Mesenchymal stem cell (in vitro differentiated cells and primary cell): ENCODE measurements at regions not wholly inside any gene's neighbourhood (a gene's known extent, or its start where the extent isn't known, plus 50 kb on each side); places are given as distances from the start of the nearest gene placed in this dataset.
A peak's percentile ranks its signal among the peaks of the same experiment; 100 is the strongest.

Source experiments
- DNase-seq: peaks from one replicate; pipeline ENCODE4 v3.0.0-alpha.2; 2013
- H2AFZ ChIP-seq: one replicate; pipeline ENCODE4 v1.6.1; 2013; ENCODE audit warnings: low read depth, mild to moderate bottlenecking, control low read depth, inconsistent platforms, low read length, moderate library complexity
- H2AK5ac ChIP-seq: 2 replicates; pipeline ENCODE4 v1.6.1; 2013; ENCODE audit warnings: low read length, moderate library complexity, mild to moderate bottlenecking, inconsistent platforms; ENCODE audit not compliant: severe bottlenecking
- H2BK120ac ChIP-seq: one replicate; pipeline ENCODE4 v1.6.1; 2013; ENCODE audit warnings: low read depth, mild to moderate bottlenecking, inconsistent platforms, low read length, moderate library complexity
- H2BK12ac ChIP-seq, 2 experiments: one replicate each; pipeline ENCODE4 v1.6.1; 2013; ENCODE audit warnings: inconsistent platforms in 2 of 2, low read length in 2 of 2, mild to moderate bottlenecking in 2 of 2, moderate library complexity in 2 of 2, control low read depth in 1 of 2
- H2BK15ac ChIP-seq: one replicate; pipeline ENCODE4 v1.6.1; 2013; ENCODE audit warnings: mild to moderate bottlenecking, low read depth, inconsistent platforms; ENCODE audit not compliant: poor library complexity, severe bottlenecking
- H2BK5ac ChIP-seq: 2 replicates; pipeline ENCODE4 v1.6.1; 2013; ENCODE audit warnings: low read depth, mild to moderate bottlenecking, low read length, control low read depth, inconsistent platforms; ENCODE audit not compliant: poor library complexity, severe bottlenecking
- H3K14ac ChIP-seq, 2 experiments: one replicate each; pipeline ENCODE4 v1.6.1; 2013; ENCODE audit warnings: inconsistent platforms in 2 of 2, low read length in 2 of 2, control low read depth in 1 of 2, mild to moderate bottlenecking in 1 of 2, moderate library complexity in 1 of 2
- H3K18ac ChIP-seq, 2 experiments: one replicate each; pipeline ENCODE4 v1.6.1; 2013; ENCODE audit warnings: inconsistent platforms in 2 of 2, low read length in 2 of 2, control low read depth in 1 of 2, low read depth in 1 of 2, mild to moderate bottlenecking in 1 of 2
- H3K23ac ChIP-seq, 2 experiments: one replicate each; pipeline ENCODE4 v1.6.1; 2013; ENCODE audit warnings: inconsistent platforms in 2 of 2, low read length in 2 of 2, mild to moderate bottlenecking in 2 of 2, moderate library complexity in 2 of 2, control low read depth in 1 of 2
- H3K27ac ChIP-seq: 2 replicates; pipeline ENCODE4 v1.5.1; 2013; ENCODE audit warnings: mild to moderate bottlenecking, moderate library complexity, low read length, control low read depth, inconsistent platforms; ENCODE audit not compliant: poor library complexity, severe bottlenecking
- H3K27me3 ChIP-seq, 2 experiments: 2 replicates each; pipeline versions ENCODE4 v1.6.1 to v1.7.0; 2013; ENCODE audit warnings: low read length in 2 of 2, mild to moderate bottlenecking in 2 of 2, moderate library complexity in 2 of 2, control low read depth in 1 of 2, inconsistent platforms in 1 of 2; ENCODE audit not compliant: control insufficient read depth in 1 of 2, insufficient read depth in 1 of 2
- H3K36me3 ChIP-seq, 2 experiments: 2 replicates each; pipeline versions ENCODE4 v1.6.1 to v1.7.0; 2013; ENCODE audit warnings: low read length in 2 of 2, control low read depth in 1 of 2, inconsistent platforms in 1 of 2, low read depth in 1 of 2, mild to moderate bottlenecking in 1 of 2; ENCODE audit not compliant: insufficient read depth in 2 of 2, control insufficient read depth in 1 of 2
- H3K4ac ChIP-seq, 2 experiments: one replicate each; pipeline ENCODE4 v1.6.1; 2013; ENCODE audit warnings: inconsistent platforms in 2 of 2, low read length in 2 of 2, mild to moderate bottlenecking in 2 of 2, moderate library complexity in 2 of 2, control low read depth in 1 of 2, low read depth in 1 of 2
- H3K4me1 ChIP-seq: 2 replicates; pipeline ENCODE4 v1.6.1; 2013; ENCODE audit warnings: low read depth, low read length, control low read depth; ENCODE audit not compliant: control insufficient read depth, insufficient read depth
- H3K4me2 ChIP-seq: 2 replicates; pipeline ENCODE4 v1.6.1; 2013; ENCODE audit warnings: low read length, mild to moderate bottlenecking, inconsistent platforms; ENCODE audit not compliant: poor library complexity, severe bottlenecking
- H3K4me3 ChIP-seq, 2 experiments: 2 replicates each; pipeline versions ENCODE4 v1.5.1 to v1.7.0; 2013; ENCODE audit warnings: low read length in 2 of 2, mild to moderate bottlenecking in 2 of 2, control low read depth in 1 of 2, low read depth in 1 of 2; ENCODE audit not compliant: insufficient read depth in 1 of 2
- H3K79me1 ChIP-seq: replicated peaks from 2 replicates; pipeline ENCODE4 v1.6.1; 2013; ENCODE audit warnings: mild to moderate bottlenecking, control low read depth, low read length, inconsistent platforms; ENCODE audit not compliant: poor library complexity, severe bottlenecking
- H3K9ac ChIP-seq: 2 replicates; pipeline ENCODE4 v1.7.0; 2013; ENCODE audit warnings: mild to moderate bottlenecking, low read length, moderate library complexity
- H3K9me3 ChIP-seq: 2 replicates; pipeline ENCODE4 v1.7.0; 2013; ENCODE audit warnings: mild to moderate bottlenecking, low read length; ENCODE audit not compliant: control insufficient read depth
- H4K8ac ChIP-seq: one replicate; pipeline ENCODE4 v1.6.1; 2013; ENCODE audit warnings: inconsistent platforms, mild to moderate bottlenecking, low read length, moderate library complexity
- H4K91ac ChIP-seq: one replicate; pipeline ENCODE4 v1.6.1; 2013; ENCODE audit warnings: mild to moderate bottlenecking, low read length, inconsistent platforms
- WGBS: methylation state at CpG from one replicate; pipeline ENCODE4 v1.1.7; 2013; ENCODE audit warnings: mixed read lengths; 5-methylcytosine and 5-hydroxymethylcytosine counted together

DNA sequence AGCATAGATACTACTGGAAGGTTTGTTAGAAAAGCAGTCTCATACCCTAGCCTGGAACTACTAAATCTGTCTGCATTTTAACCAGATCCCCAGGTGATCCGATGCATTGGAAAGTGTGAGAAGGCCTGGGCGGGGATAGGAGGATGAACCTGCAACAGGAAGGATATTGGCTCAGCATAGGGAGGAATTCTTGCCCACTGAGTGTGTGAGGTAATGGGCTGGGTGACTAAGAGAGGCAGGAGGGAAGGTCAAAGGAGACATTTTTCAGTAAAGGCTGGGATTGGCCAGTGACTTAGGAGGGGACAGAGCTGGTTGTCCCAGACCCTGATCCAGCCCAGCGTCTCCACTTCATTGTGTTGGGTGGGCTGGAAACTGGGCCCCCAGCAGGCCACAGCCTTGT is 191.0 kb upstream of the LRFN2 start:
- no peak overlapping the region for H4K91ac ChIP-seq
- DNase-seq, result peak; percentile 42
- H2BK120ac ChIP-seq, result no peak overlapping the region
- no peak overlapping the region for H2AFZ ChIP-seq
- no peak overlapping the region for H3K4me3 ChIP-seq
- H3K36me3 ChIP-seq, result no peaks in the 10 kb centered on the region
- no peak overlapping the region for H2BK5ac ChIP-seq
- H3K27ac ChIP-seq, result no peak overlapping the region
- H3K18ac ChIP-seq, result no peak overlapping the region
- H3K14ac ChIP-seq, result no peak overlapping the region
- no peak overlapping the region for H2BK15ac ChIP-seq
- peaks cover 10% of the 10 kb centered on the region for H3K4me1 ChIP-seq
- H3K27me3 ChIP-seq, result peaks cover 17 to 25% of the 10 kb centered on the region in 2 experiments
- no peak overlapping the region for H4K8ac ChIP-seq
- H3K9ac ChIP-seq, result no peak overlapping the region
- peak overlapping the region; percentile 28 to 80 for H2BK12ac ChIP-seq
- H3K4ac ChIP-seq, result no peak overlapping the region
- no peak overlapping the region for H2AK5ac ChIP-seq
- H3K79me1 ChIP-seq, result no peaks in the 10 kb centered on the region
- H3K4me2 ChIP-seq, result no peak overlapping the region
- WGBS, result 33% methylated on average over 3 of the region's 3 CpGs
- H3K9me3 ChIP-seq, result no peaks in the 10 kb centered on the region
- H3K23ac ChIP-seq, result no peak overlapping the region

DNA sequence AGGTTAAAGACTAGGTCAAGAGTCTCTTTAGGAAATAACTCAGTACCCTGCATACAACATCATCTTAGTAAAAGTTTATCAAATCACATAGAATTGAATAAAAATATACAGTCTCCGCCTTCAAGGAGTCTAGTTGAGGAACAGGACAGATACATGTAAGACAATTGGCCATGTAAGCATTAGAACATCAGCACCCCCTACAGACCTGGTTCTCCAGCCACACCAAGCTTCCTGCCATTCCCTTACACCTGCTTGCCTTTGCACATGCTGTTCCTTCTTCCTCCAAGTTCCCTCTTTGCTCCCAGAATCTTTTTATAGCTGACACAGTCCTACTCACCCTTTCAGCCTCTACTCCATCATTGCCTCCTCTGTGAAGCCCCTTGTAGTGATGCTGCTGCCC is 187.8 kb upstream of the LRFN2 start:
- Histone ChIP-seq H3K4me2 (no peak overlapping the region), H3K36me3 (no peaks in the 10 kb centered on the region), H3K79me1 (no peaks in the 10 kb centered on the region), H3K18ac (no peak overlapping the region), H4K8ac (no peak overlapping the region), H3K9me3 (peaks cover 9% of the 10 kb centered on the region), H3K4me3 (no peak overlapping the region), H3K4me1 (peaks cover 10% of the 10 kb centered on the region), H2BK5ac (no peak overlapping the region), H2BK15ac (no peak overlapping the region), H2AFZ (no peak overlapping the region), H3K27ac (no peak overlapping the region), H2BK120ac (no peak overlapping the region), H3K23ac (no peak overlapping the region), H3K9ac (no peak overlapping the region), H4K91ac (no peak overlapping the region), H2BK12ac (no peak overlapping the region), H3K14ac (no peak overlapping the region), H2AK5ac (no peak overlapping the region), H3K4ac (no peak overlapping the region), H3K27me3 (peaks cover 24 to 33% of the 10 kb centered on the region in 2 experiments)
- no peak for DNase-seq
- 100% methylated on average over 1 of the region's 1 CpG for WGBS

DNA sequence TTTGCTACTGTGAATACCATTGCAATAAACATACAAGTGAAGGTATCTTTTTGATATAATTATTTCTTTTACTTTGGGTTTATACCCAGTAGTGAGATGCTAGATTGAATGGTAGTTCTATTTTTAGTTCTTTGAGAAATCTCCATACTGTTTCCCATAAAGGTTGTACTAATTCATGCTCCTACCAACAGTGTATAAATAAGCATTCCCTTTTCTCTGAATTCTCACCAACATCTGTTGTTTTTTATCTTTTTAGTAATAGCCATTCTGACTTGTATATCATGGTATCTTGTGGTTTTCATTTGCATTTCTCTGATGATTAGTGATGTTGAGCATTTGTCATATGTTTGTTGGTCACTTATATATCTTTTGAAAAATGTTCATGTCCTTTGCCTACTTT is 183.6 kb upstream of the LRFN2 start:
- Histone ChIP-seq H4K8ac (no peak overlapping the region), H3K4ac (no peak overlapping the region), H3K27ac (no peak overlapping the region), H2BK12ac (no peak overlapping the region), H2BK120ac (no peak overlapping the region), H3K18ac (no peak overlapping the region), H2BK15ac (no peak overlapping the region), H3K4me1 (no peaks in the 10 kb centered on the region), H3K27me3 (peaks cover 22 to 33% of the 10 kb centered on the region in 2 experiments), H3K79me1 (no peaks in the 10 kb centered on the region), H3K9me3 (peaks cover 14% of the 10 kb centered on the region), H3K4me3 (no peak overlapping the region), H4K91ac (no peak overlapping the region), H3K4me2 (no peak overlapping the region), H3K36me3 (no peaks in the 10 kb centered on the region), H2BK5ac (no peak overlapping the region), H2AFZ (no peak overlapping the region), H3K9ac (no peak overlapping the region), H3K23ac (no peak overlapping the region), H3K14ac (no peak overlapping the region), H2AK5ac (no peak overlapping the region)
- no peak for DNase-seq

DNA sequence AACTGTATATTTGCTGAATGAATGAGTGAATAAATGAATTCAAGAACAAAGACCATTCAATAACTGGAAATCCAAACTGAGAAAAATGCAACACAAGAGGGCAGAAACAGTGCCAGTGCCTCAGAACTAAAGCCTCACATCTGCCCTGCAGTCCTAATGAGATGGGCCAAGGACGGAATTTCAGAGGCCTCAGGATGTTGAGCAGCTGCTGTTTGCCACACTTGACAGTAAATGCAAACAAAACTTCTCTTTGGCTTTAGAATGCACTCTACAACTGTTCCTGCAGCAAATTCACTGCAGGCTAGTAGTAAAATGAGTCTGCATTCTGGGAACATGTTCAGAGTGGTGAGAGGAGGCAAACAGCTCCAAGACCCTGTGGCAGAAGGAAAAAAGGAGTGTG is 177.6 kb upstream of the LRFN2 start:
- Histone ChIP-seq H3K14ac (no peak overlapping the region), H3K27me3 (peaks cover 2 to 24% of the 10 kb centered on the region in 2 experiments)

More for the DNA sequence above, 177.6 kb upstream of the LRFN2 start:
- peak; percentile 68 for DNase-seq
- no peak overlapping the region for H3K23ac ChIP-seq
- H3K9ac ChIP-seq, result no peak overlapping the region
- H3K36me3 ChIP-seq, result no peaks in the 10 kb centered on the region
- H3K4me1 ChIP-seq, result no peaks in the 10 kb centered on the region
- H3K4me3 ChIP-seq, result no peak overlapping the region
- H3K27ac ChIP-seq, result no peak overlapping the region
- no peak overlapping the region for H2BK120ac ChIP-seq
- peaks cover 5% of the 10 kb centered on the region for H3K9me3 ChIP-seq
- H2BK15ac ChIP-seq, result no peak overlapping the region
- H3K79me1 ChIP-seq, result no peaks in the 10 kb centered on the region
- no peak overlapping the region for H3K4me2 ChIP-seq
- no peak overlapping the region for H2AFZ ChIP-seq
- 29% methylated on average over 1 of the region's 1 CpG for WGBS
- no peak overlapping the region for H4K91ac ChIP-seq
- no peak overlapping the region for H2BK12ac ChIP-seq
- H2BK5ac ChIP-seq, result no peak overlapping the region
- H4K8ac ChIP-seq, result no peak overlapping the region
- no peak overlapping the region for H3K4ac ChIP-seq
- H3K18ac ChIP-seq, result peak overlapping the region; percentile 30 to 59
- H2AK5ac ChIP-seq, result no peak overlapping the region
